Neuronal stem cell (in vitro differentiated cells): ENCODE measurements at regions not wholly inside any gene's neighbourhood (a gene's known extent, or its start where the extent isn't known, plus 50 kb on each side); places are given as distances from the start of the nearest gene placed in this dataset.

Source experiments
- DNase-seq: peaks from one replicate; pipeline ENCODE4 v3.0.0-alpha.2; 2013; ENCODE audit warnings: low spot score
- H2AFZ ChIP-seq: one replicate; pipeline ENCODE4 v1.6.1; 2013; ENCODE audit warnings: mild to moderate bottlenecking, low read length, inconsistent platforms
- H2AK5ac ChIP-seq: 2 replicates; pipeline ENCODE4 v1.6.1; 2013; ENCODE audit warnings: low read depth, mild to moderate bottlenecking, inconsistent platforms, low read length, moderate library complexity, mixed read lengths
- H2BK120ac ChIP-seq: 2 replicates; pipeline ENCODE4 v1.6.1; 2013; ENCODE audit warnings: low read depth, mild to moderate bottlenecking, inconsistent platforms, low read length, moderate library complexity, mixed read lengths
- H2BK12ac ChIP-seq: one replicate; pipeline ENCODE4 v1.6.1; 2013; ENCODE audit warnings: low read length, inconsistent platforms
- H2BK15ac ChIP-seq: 2 replicates; pipeline ENCODE4 v1.6.1; 2013; ENCODE audit warnings: mild to moderate bottlenecking, low read length, inconsistent platforms, mixed read lengths
- H2BK5ac ChIP-seq: one replicate; pipeline ENCODE4 v1.6.1; 2013; ENCODE audit warnings: inconsistent platforms, mild to moderate bottlenecking, low read length, moderate library complexity
- H3K14ac ChIP-seq: one replicate; pipeline ENCODE4 v1.6.1; 2013; ENCODE audit warnings: low read length, inconsistent platforms
- H3K18ac ChIP-seq: 2 replicates; pipeline ENCODE4 v1.6.1; 2013; ENCODE audit warnings: low read length, inconsistent platforms
- H3K23ac ChIP-seq: 2 replicates; pipeline ENCODE4 v1.6.1; 2013; ENCODE audit warnings: low read depth, mild to moderate bottlenecking, mixed read lengths, low read length, inconsistent platforms; ENCODE audit not compliant: poor library complexity
- H3K27ac ChIP-seq: replicated peaks from 3 replicates; pipeline ENCODE4 v1.5.1; 2013; ENCODE audit warnings: low read length, inconsistent platforms
- H3K27me3 ChIP-seq, 3 experiments: 2 replicates each; pipeline ENCODE4 v1.6.1; 2013; ENCODE audit warnings: low read length in 3 of 3, mild to moderate bottlenecking in 2 of 3, inconsistent platforms in 1 of 3, low read depth in 1 of 3, mixed read lengths in 1 of 3, moderate library complexity in 1 of 3; ENCODE audit not compliant: control insufficient read depth in 3 of 3, insufficient read depth in 3 of 3
- H3K36me3 ChIP-seq, 2 donors: replicated peaks in 1 of 2; 2 replicates each; pipeline ENCODE4 v1.6.1; 2013; ENCODE audit warnings: low read length in 2 of 2; ENCODE audit not compliant: control insufficient read depth in 2 of 2, insufficient read depth in 2 of 2
- H3K4ac ChIP-seq: 2 replicates; pipeline ENCODE4 v1.6.1; 2013; ENCODE audit warnings: inconsistent platforms, mild to moderate bottlenecking, low read length, moderate library complexity
- H3K4me1 ChIP-seq, 2 donors: 1 replicate in 1 of 2; 2 replicates in 1 of 2; pipeline ENCODE4 v1.6.1; 2013; ENCODE audit warnings: low read length in 2 of 2, low read depth in 1 of 2; ENCODE audit not compliant: control insufficient read depth in 2 of 2, insufficient read depth in 1 of 2
- H3K4me2 ChIP-seq: one replicate; pipeline ENCODE4 v1.6.1; 2013; ENCODE audit warnings: mild to moderate bottlenecking, low read length, inconsistent platforms; ENCODE audit not compliant: insufficient read depth, poor library complexity, severe bottlenecking
- H3K4me3 ChIP-seq, 2 donors: 2 replicates each; pipeline ENCODE4 v1.5.1; 2013; ENCODE audit warnings: low read length in 2 of 2, mild to moderate bottlenecking in 2 of 2, inconsistent platforms in 1 of 2, moderate library complexity in 1 of 2
- H3K79me1 ChIP-seq: one replicate; pipeline ENCODE4 v1.6.1; 2013; ENCODE audit warnings: low read depth, mild to moderate bottlenecking, inconsistent platforms, low read length, moderate library complexity
- H3K9ac ChIP-seq: one replicate; pipeline ENCODE4 v1.6.1; 2013; ENCODE audit warnings: mild to moderate bottlenecking, low read depth, low read length, inconsistent platforms; ENCODE audit not compliant: poor library complexity
- H3K9me3 ChIP-seq, 2 donors: replicated peaks in 1 of 2; 2 replicates each; pipeline versions ENCODE3 to v1.6.1; 2013; ENCODE audit warnings: low read length in 2 of 2, mild to moderate bottlenecking in 2 of 2, inconsistent platforms in 1 of 2, low read depth in 1 of 2, mixed read lengths in 1 of 2, moderate library complexity in 1 of 2; ENCODE audit not compliant: control insufficient read depth in 2 of 2, insufficient read depth in 1 of 2
- H4K8ac ChIP-seq: one replicate; pipeline ENCODE4 v1.6.1; 2013; ENCODE audit warnings: low read depth, mild to moderate bottlenecking, inconsistent platforms, low read length, moderate library complexity
- H4K91ac ChIP-seq: one replicate; pipeline ENCODE4 v1.6.1; 2013; ENCODE audit warnings: low read length, low read depth, mild to moderate bottlenecking, inconsistent platforms; ENCODE audit not compliant: poor library complexity
- WGBS, 2 donors: extraction: QIAGEN DNeasy Blood & Tissue Kit; methylation state at CpG; one replicate each; pipeline ENCODE4 v1.1.7; 2013; ENCODE audit warnings: missing lambda C conversion rate in 2 of 2, mixed read lengths in 1 of 2; ENCODE audit not compliant: insufficient read length in 2 of 2, insufficient replicate concordance in 1 of 2; ENCODE audit errors: extremely low coverage in 2 of 2; 5-methylcytosine and 5-hydroxymethylcytosine counted together

DNA sequence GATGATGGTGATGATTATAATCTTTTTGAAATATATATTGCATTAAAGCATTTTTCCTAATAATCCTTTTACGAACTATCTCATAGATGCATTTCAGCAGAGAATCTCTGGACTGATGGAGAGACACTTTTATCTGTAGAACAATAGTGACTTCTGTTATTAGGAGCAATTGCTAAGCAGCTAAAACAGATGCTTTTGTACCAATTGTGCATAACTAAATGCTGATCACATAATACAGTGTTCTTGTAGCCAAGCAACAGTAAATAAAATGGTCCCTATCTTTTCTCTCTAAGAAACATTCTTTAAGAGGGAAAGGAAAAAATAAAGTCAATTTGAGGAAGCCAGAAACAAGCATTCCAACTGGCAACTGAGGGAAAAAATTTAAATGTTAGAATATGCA is 405.8 kb upstream of the GOLIM4 start:
- no peak overlapping the region for H2BK12ac ChIP-seq
- no peak overlapping the region for H2AK5ac ChIP-seq
- no peak overlapping the region for H2BK5ac ChIP-seq
- no peak overlapping the region for H3K4me2 ChIP-seq
- no peaks in the 10 kb centered on the region for H3K27me3 ChIP-seq
- no peak overlapping the region for H4K91ac ChIP-seq
- H3K36me3 ChIP-seq: no peaks in the 10 kb centered on the region
- H3K14ac ChIP-seq: no peak overlapping the region
- no peak for DNase-seq
- H3K4ac ChIP-seq: no peak overlapping the region
- no peak overlapping the region for H4K8ac ChIP-seq
- no peak overlapping the region for H3K23ac ChIP-seq
- no CpG with 5 or more reads among the region's 1 CpG for WGBS, 2 donors
- no peak overlapping the region for H3K18ac ChIP-seq
- H3K4me3 ChIP-seq: no peak overlapping the region
- H3K9ac ChIP-seq: no peak overlapping the region
- H3K9me3 ChIP-seq: peaks cover 0 to 3% of the 10 kb centered on the region in 2 donors
- H2AFZ ChIP-seq: no peak overlapping the region
- H2BK15ac ChIP-seq: no peak overlapping the region
- no peak overlapping the region for H2BK120ac ChIP-seq
- no peaks in the 10 kb centered on the region for H3K79me1 ChIP-seq
- H3K4me1 ChIP-seq: peaks cover 3 to 19% of the 10 kb centered on the region in 2 donors
- H3K27ac ChIP-seq: no peak overlapping the region

DNA sequence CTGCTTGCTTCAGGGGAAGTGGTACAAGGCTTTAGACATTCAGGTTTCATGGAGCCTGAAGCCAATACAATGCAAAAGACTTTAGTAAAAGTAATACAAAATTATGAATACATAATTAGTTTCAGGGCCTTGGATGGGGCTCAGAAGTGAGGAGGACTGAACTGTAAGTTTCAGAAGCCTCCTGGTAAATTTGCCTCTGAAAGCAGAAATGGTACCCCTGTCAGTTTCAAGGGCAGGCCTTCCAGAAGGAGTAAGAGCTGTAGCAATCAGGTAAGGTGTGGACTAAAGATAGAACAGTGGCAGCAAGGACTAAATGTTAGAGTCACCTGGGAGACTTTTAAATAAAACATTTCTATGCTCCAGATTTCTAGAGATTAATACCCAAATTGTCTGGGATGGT is 402.5 kb upstream of the GOLIM4 start:
- Histone ChIP-seq H3K4me2 (no peak overlapping the region), H3K79me1 (no peaks in the 10 kb centered on the region), H3K14ac (no peak overlapping the region), H3K4me1 (peaks cover 1 to 21% of the 10 kb centered on the region in 2 donors), H3K27me3 (no peaks in the 10 kb centered on the region), H2AK5ac (no peak overlapping the region), H2BK12ac (no peak overlapping the region), H3K27ac (no peak overlapping the region), H3K9ac (no peak overlapping the region), H2BK5ac (no peak overlapping the region), H3K36me3 (no peaks in the 10 kb centered on the region), H2AFZ (no peak overlapping the region), H4K8ac (no peak overlapping the region), H2BK120ac (no peak overlapping the region), H3K4ac (no peak overlapping the region), H3K9me3 (no peaks in the 10 kb centered on the region), H3K4me3 (no peak overlapping the region), H2BK15ac (no peak overlapping the region), H3K23ac (no peak overlapping the region), H3K18ac (no peak overlapping the region), H4K91ac (no peak overlapping the region)
- DNase-seq: no peak

GRCh38 chr3:168497741-168498140 is 402.0 kb upstream of the GOLIM4 start:
- Histone ChIP-seq H3K14ac (no peak overlapping the region), H3K4me1 (peaks cover 1 to 19% of the 10 kb centered on the region in 2 donors), H3K4ac (no peak overlapping the region), H4K8ac (no peak overlapping the region), H4K91ac (no peak overlapping the region), H3K18ac (no peak overlapping the region), H3K27ac (no peak overlapping the region), H3K9ac (no peak overlapping the region), H2BK12ac (no peak overlapping the region), H2AFZ (no peak overlapping the region), H2BK120ac (no peak overlapping the region), H3K9me3 (no peaks in the 10 kb centered on the region), H2AK5ac (no peak overlapping the region), H3K4me3 (no peak overlapping the region), H3K27me3 (no peaks in the 10 kb centered on the region), H3K36me3 (no peaks in the 10 kb centered on the region), H3K4me2 (no peak overlapping the region), H3K79me1 (no peaks in the 10 kb centered on the region), H2BK5ac (no peak overlapping the region), H2BK15ac (no peak overlapping the region), H3K23ac (no peak overlapping the region)
- no peak for DNase-seq
- WGBS, 2 donors: no CpG with 5 or more reads among the region's 2 CpGs

- Histone ChIP-seq H3K9me3 (no peaks in the 10 kb centered on the region), H3K4me1 (peaks cover 1 to 17% of the 10 kb centered on the region in 2 donors), H2AFZ (no peak overlapping the region), H3K14ac (no peak overlapping the region), H3K18ac (no peak overlapping the region), H2BK5ac (no peak overlapping the region), H3K9ac (no peak overlapping the region), H2BK12ac (no peak overlapping the region), H2AK5ac (no peak overlapping the region), H2BK120ac (no peak overlapping the region), H3K79me1 (no peaks in the 10 kb centered on the region), H3K4me3 (no peak overlapping the region), H3K27ac (no peak overlapping the region), H2BK15ac (no peak overlapping the region), H3K4ac (no peak overlapping the region), H3K23ac (no peak overlapping the region), H4K91ac (no peak overlapping the region), H4K8ac (no peak overlapping the region), H3K36me3 (no peaks in the 10 kb centered on the region), H3K4me2 (no peak overlapping the region), H3K27me3 (no peaks in the 10 kb centered on the region)
- DNase-seq: no peak
- no CpG with 5 or more reads among the region's 4 CpGs for WGBS, 2 donors
Measured at GRCh38 chr3:168497183-168497582, 401.5 kb upstream of the GOLIM4 start.
